Stimulated activated effector memory CD8-positive, alpha-beta T cell treated with anti-CD3 and anti-CD28 coated beads, Interleukin-12 subunit alpha, Interleukin-12 subunit beta, amount 100 ng/mL, for 72 hours (primary cell): ENCODE measurements at regions not wholly inside any gene's neighbourhood (a gene's known extent, or its start where the extent isn't known, plus 50 kb on each side); places are given as distances from the start of the nearest gene placed in this dataset.
A peak's percentile ranks its signal among the peaks of the same experiment; 100 is the strongest.
"Not testable (repeated sequence)": the region's sequence is repeated elsewhere in the genome, so short reads cannot be mapped to it uniquely, and the experiment has no call there.

Experiments
- ATAC-seq: fragments of 150-1000 bp; cut with Tn5 transposase; 2 replicates; pipeline ENCODE4 v1.10.0; 2021
- DNase-seq, 2 donors: peaks; one replicate each; pipeline ENCODE4 v3.0.0; 2021 to 2022; ENCODE audit warnings: low spot score in 2 of 2
- H3K27ac Mint-ChIP-seq: one replicate; pipeline ENCODE4 v1.8.0; 2022; ENCODE audit warnings: mild to moderate bottlenecking, mixed read lengths
- H3K36me3 Mint-ChIP-seq: one replicate; pipeline ENCODE4 v1.8.0; 2022; ENCODE audit warnings: mild to moderate bottlenecking, mixed read lengths
- H3K4me1 Mint-ChIP-seq: one replicate; pipeline ENCODE4 v1.8.0; 2022; ENCODE audit warnings: mixed read lengths
- H3K4me3 Mint-ChIP-seq: one replicate; pipeline ENCODE4 v1.8.0; 2022; ENCODE audit warnings: mild to moderate bottlenecking, mixed read lengths
- H3K9me3 Mint-ChIP-seq: one replicate; pipeline ENCODE4 v1.8.0; 2022; ENCODE audit warnings: mixed read lengths

GRCh38 chr6:74491844-74492374 lies 713.9 kb downstream of the COL12A1 start:
- no peak for DNase-seq

GRCh38 chr6:74488726-74489125 lies 717.1 kb downstream of the COL12A1 start:
- ATAC-seq, H3K4me3 Mint-ChIP-seq, H3K4me1 Mint-ChIP-seq, DNase-seq, H3K27ac Mint-ChIP-seq, H3K36me3 Mint-ChIP-seq: not testable (repeated sequence)
- H3K9me3 Mint-ChIP-seq = peaks cover 12% of the 10 kb centered on the region

More at GRCh38 chr6:74491844-74492374, 713.9 kb downstream of the COL12A1 start:
- Mint-ChIP-seq H3K4me3 (no peak overlapping the region), H3K27ac (no peak overlapping the region), H3K36me3 (no peaks in the 10 kb centered on the region), H3K9me3 (peaks cover 7% of the 10 kb centered on the region), H3K4me1 (no peaks in the 10 kb centered on the region)
- no peak for ATAC-seq

- no peak overlapping the region for H3K4me3 Mint-ChIP-seq
- ATAC-seq = no peak
- no peaks in the 10 kb centered on the region for H3K36me3 Mint-ChIP-seq
- H3K4me1 Mint-ChIP-seq = no peaks in the 10 kb centered on the region
- no peak for DNase-seq
- peaks cover 12% of the 10 kb centered on the region for H3K9me3 Mint-ChIP-seq
- H3K27ac Mint-ChIP-seq = no peak overlapping the region
Measured at GRCh38 chr6:74482180-74482579, 723.7 kb downstream of the COL12A1 start.

- no peak overlapping the region for H3K4me3 Mint-ChIP-seq
- H3K9me3 Mint-ChIP-seq = peaks cover 8% of the 10 kb centered on the region
- H3K27ac Mint-ChIP-seq = no peak overlapping the region
- DNase-seq (no peak), ATAC-seq (no peak)
- H3K36me3 Mint-ChIP-seq = no peaks in the 10 kb centered on the region
- no peaks in the 10 kb centered on the region for H3K4me1 Mint-ChIP-seq
Measured at GRCh38 chr6:74480561-74480960, 725.3 kb downstream of the COL12A1 start.

- Mint-ChIP-seq H3K27ac (no peak overlapping the region), H3K9me3 (peaks cover 11% of the 10 kb centered on the region), H3K4me3 (no peak overlapping the region), H3K4me1 (no peaks in the 10 kb centered on the region), H3K36me3 (no peaks in the 10 kb centered on the region)
- no peak for DNase-seq
- ATAC-seq = no peak
Measured at GRCh38 chr6:74479960-74480359, 725.9 kb downstream of the COL12A1 start.

- Mint-ChIP-seq H3K27ac (no peak overlapping the region), H3K4me3 (no peak overlapping the region), H3K4me1 (no peaks in the 10 kb centered on the region), H3K9me3 (peaks cover 11% of the 10 kb centered on the region), H3K36me3 (no peaks in the 10 kb centered on the region)
- DNase-seq = no peak
- no peak for ATAC-seq
Measured at GRCh38 chr6:74479420-74479819, 726.4 kb downstream of the COL12A1 start.

GRCh38 chr6:74474046-74474445 lies 731.8 kb downstream of the COL12A1 start:
- DNase-seq, H3K9me3 Mint-ChIP-seq, H3K27ac Mint-ChIP-seq, H3K36me3 Mint-ChIP-seq, ATAC-seq, H3K4me1 Mint-ChIP-seq, H3K4me3 Mint-ChIP-seq: not testable (repeated sequence)

- peaks cover 12% of the 10 kb centered on the region for H3K9me3 Mint-ChIP-seq
Measured at GRCh38 chr6:74468552-74468951, 737.3 kb downstream of the COL12A1 start.

GRCh38 chr6:74467533-74468215 lies 738.2 kb downstream of the COL12A1 start:
- Mint-ChIP-seq H3K9me3 (peaks cover 14% of the 10 kb centered on the region), H3K4me1 (no peaks in the 10 kb centered on the region), H3K4me3 (no peak overlapping the region), H3K27ac (no peak overlapping the region), H3K36me3 (no peaks in the 10 kb centered on the region)
- ATAC-seq = no peak
- DNase-seq = no peak

More at GRCh38 chr6:74468552-74468951, 737.3 kb downstream of the COL12A1 start:
- not testable (repeated sequence) for H3K4me1 Mint-ChIP-seq, H3K4me3 Mint-ChIP-seq, H3K36me3 Mint-ChIP-seq, H3K27ac Mint-ChIP-seq, DNase-seq, ATAC-seq

GRCh38 chr6:74466572-74466971 lies 739.3 kb downstream of the COL12A1 start:
- Mint-ChIP-seq H3K36me3 (no peaks in the 10 kb centered on the region), H3K9me3 (peaks cover 19% of the 10 kb centered on the region), H3K27ac (no peak overlapping the region), H3K4me1 (no peaks in the 10 kb centered on the region), H3K4me3 (no peak overlapping the region)
- DNase-seq = no peak
- peak; percentile 8 for ATAC-seq

- Mint-ChIP-seq H3K36me3 (no peaks in the 10 kb centered on the region), H3K27ac (no peak overlapping the region), H3K9me3 (peaks cover 13% of the 10 kb centered on the region), H3K4me1 (no peaks in the 10 kb centered on the region), H3K4me3 (no peak overlapping the region)
- DNase-seq = no peak
- ATAC-seq = no peak
Measured at GRCh38 chr6:74459260-74459659, 746.6 kb downstream of the COL12A1 start.

- H3K27ac Mint-ChIP-seq = no peak overlapping the region
- peaks cover 19% of the 10 kb centered on the region for H3K9me3 Mint-ChIP-seq
- ATAC-seq (no peak), DNase-seq (no peak)
- H3K4me3 Mint-ChIP-seq = no peak overlapping the region
- H3K4me1 Mint-ChIP-seq = no peaks in the 10 kb centered on the region
- no peaks in the 10 kb centered on the region for H3K36me3 Mint-ChIP-seq
Measured at GRCh38 chr6:74458536-74458935, 747.3 kb downstream of the COL12A1 start.

- H3K27ac Mint-ChIP-seq = no peak overlapping the region
- ATAC-seq (no peak), DNase-seq (no peak)
- no peak overlapping the region for H3K4me3 Mint-ChIP-seq
- H3K36me3 Mint-ChIP-seq = no peaks in the 10 kb centered on the region
- no peaks in the 10 kb centered on the region for H3K4me1 Mint-ChIP-seq
- peaks cover 15% of the 10 kb centered on the region for H3K9me3 Mint-ChIP-seq
Measured at GRCh38 chr6:74455786-74456185, 750.1 kb downstream of the COL12A1 start.

GRCh38 chr6:74451953-74452352 lies 753.9 kb downstream of the COL12A1 start:
- Mint-ChIP-seq H3K36me3 (no peaks in the 10 kb centered on the region), H3K4me1 (no peaks in the 10 kb centered on the region), H3K27ac (no peak overlapping the region), H3K4me3 (no peak overlapping the region), H3K9me3 (peaks cover 12% of the 10 kb centered on the region)
- ATAC-seq = no peak
- no peak for DNase-seq

- Mint-ChIP-seq H3K27ac (no peak overlapping the region), H3K9me3 (peaks cover 4% of the 10 kb centered on the region), H3K36me3 (no peaks in the 10 kb centered on the region), H3K4me1 (no peaks in the 10 kb centered on the region), H3K4me3 (no peak overlapping the region)
- ATAC-seq = no peak
- no peak for DNase-seq
Measured at GRCh38 chr6:74448850-74449249, 752.8 kb downstream of the CD109 start.

- Mint-ChIP-seq H3K36me3 (no peaks in the 10 kb centered on the region), H3K9me3 (no peaks in the 10 kb centered on the region), H3K4me1 (no peaks in the 10 kb centered on the region), H3K27ac (no peak overlapping the region), H3K4me3 (no peak overlapping the region)
- no peak for DNase-seq
- no peak for ATAC-seq
Measured at GRCh38 chr6:74447013-74447412, 751.0 kb downstream of the CD109 start.
